ENCODE measurements at regions not wholly inside any gene's neighbourhood (a gene's known extent, or its start where the extent isn't known, plus 50 kb on each side); places are given as distances from the start of the nearest gene placed in this dataset.

GRCh38 chr3:168489301-168489700, 393.6 kb upstream of the GOLIM4 start:
- intact Hi-C loops (cut with DNase I), result no loop called here
- Histone ChIP-seq H3K36me3 (no peaks in the 10 kb centered on the region), H3K27me3 (no peaks in the 10 kb centered on the region), H3K4me1 (no peaks in the 10 kb centered on the region), H3K4me3 (replicated peaks in 1 of 3) (no peak overlapping the region), H3K9me3 (no peaks in the 10 kb centered on the region), H3K27ac (no peak overlapping the region)
- TF ChIP-seq POLR2A (IDR thresholded peaks at IDR 0.05) (no peak), CTCF (IDR thresholded peaks at IDR 0.05) (no peak)
- DNase-seq, result no peak

- intact Hi-C loops (cut with DNase I), result no loop called here
- TF ChIP-seq CTCF (IDR thresholded peaks at IDR 0.05) (no peak), POLR2A (IDR thresholded peaks at IDR 0.05) (no peak)
- DNase-seq, result no peak
- Histone ChIP-seq H3K9me3 (no peaks in the 10 kb centered on the region), H3K27me3 (no peaks in the 10 kb centered on the region), H3K4me1 (no peaks in the 10 kb centered on the region), H3K4me3 (replicated peaks in 1 of 3) (no peak overlapping the region), H3K36me3 (no peaks in the 10 kb centered on the region), H3K27ac (no peak overlapping the region)
- WGBS, 2 donors, result 58 to 63% methylated on average over 2 of the region's 2 CpGs
Measured at GRCh38 chr3:168485936-168486335, 390.2 kb upstream of the GOLIM4 start.

- H3K4me1 ChIP-seq, result no peaks in the 10 kb centered on the region
- 53 to 54% methylated on average over 11 of the region's 11 CpGs for WGBS, 2 donors
- H3K27me3 ChIP-seq, result no peaks in the 10 kb centered on the region
- TF ChIP-seq POLR2A (IDR thresholded peaks at IDR 0.05) (no peak), CTCF (IDR thresholded peaks at IDR 0.05) (no peak)
- DNase-seq, result no peak
- no peak overlapping the region for H3K4me3 ChIP-seq (replicated peaks in 1 of 3)
- no peaks in the 10 kb centered on the region for H3K9me3 ChIP-seq
- H3K27ac ChIP-seq, result no peak overlapping the region
- intact Hi-C loops (cut with DNase I), result no loop called here
- no peaks in the 10 kb centered on the region for H3K36me3 ChIP-seq
Measured at GRCh38 chr3:168476360-168476980, 380.7 kb upstream of the GOLIM4 start.

GRCh38 chr3:168475704-168476103, 380.0 kb upstream of the GOLIM4 start:
- no peak for DNase-seq
- no peaks in the 10 kb centered on the region for H3K36me3 ChIP-seq
- no peaks in the 10 kb centered on the region for H3K4me1 ChIP-seq
- H3K4me3 ChIP-seq (replicated peaks in 1 of 3), result no peak overlapping the region
- intact Hi-C loops (cut with DNase I), result no loop called here
- no peaks in the 10 kb centered on the region for H3K27me3 ChIP-seq
- no peak overlapping the region for H3K27ac ChIP-seq
- H3K9me3 ChIP-seq, result no peaks in the 10 kb centered on the region
- TF ChIP-seq POLR2A (IDR thresholded peaks at IDR 0.05), result no peak
- 88 to 95% methylated on average over 1 of the region's 1 CpG for WGBS, 2 donors

- H3K9me3 ChIP-seq, result no peaks in the 10 kb centered on the region
- no peaks in the 10 kb centered on the region for H3K27me3 ChIP-seq
- intact Hi-C loops (cut with DNase I), result no loop called here
- no peaks in the 10 kb centered on the region for H3K4me1 ChIP-seq
- H3K36me3 ChIP-seq, result no peaks in the 10 kb centered on the region
- no peak overlapping the region for H3K27ac ChIP-seq
- no peak overlapping the region for H3K4me3 ChIP-seq (replicated peaks in 1 of 3)
- no peak for TF ChIP-seq CTCF (IDR thresholded peaks at IDR 0.05)
- no peak for TF ChIP-seq POLR2A (IDR thresholded peaks at IDR 0.05)
- WGBS, 2 donors, result 89 to 95% methylated on average over 4 of the region's 4 CpGs
- DNase-seq, result no peak
Measured at GRCh38 chr3:168473334-168473890, 377.7 kb upstream of the GOLIM4 start.

Data from thyroid gland (tissue), 4 donors.